GM21723 (cell line): ENCODE measurements at regions not wholly inside any gene's neighbourhood (a gene's known extent, or its start where the extent isn't known, plus 50 kb on each side); places are given as distances from the start of the nearest gene placed in this dataset.

Source experiments
- ATAC-seq: cut with Tn5 transposase; IDR thresholded peaks from one replicate; pipeline ENCODE4 v1.9.1; 2021; ENCODE audit warnings: mild to moderate bottlenecking, moderate library complexity; ENCODE audit not compliant: unreplicated experiment

- ATAC-seq = no peak
These were observed 131.6 kb upstream of the NUDT7 start for GRCh38 chr16:77590707-77591106.

GRCh38 chr16:77591347-77591746 lies 131.0 kb upstream of the NUDT7 start:
- no peak for ATAC-seq

- ATAC-seq = no peak
These were observed 130.3 kb upstream of the NUDT7 start for GRCh38 chr16:77592021-77592420.

- ATAC-seq = no peak
These were observed 128.3 kb upstream of the NUDT7 start for GRCh38 chr16:77594057-77594456.

GRCh38 chr16:77594799-77595596 lies 127.3 kb upstream of the NUDT7 start:
- ATAC-seq = no peak

GRCh38 chr16:77596261-77596660 lies 126.1 kb upstream of the NUDT7 start:
- ATAC-seq = no peak

GRCh38 chr16:77599793-77600415 lies 122.4 kb upstream of the NUDT7 start:
- no peak for ATAC-seq

- ATAC-seq = no peak
These were observed 121.8 kb upstream of the NUDT7 start for GRCh38 chr16:77600555-77600954.

GRCh38 chr16:77603656-77604055 lies 118.7 kb upstream of the NUDT7 start:
- ATAC-seq = no peak

- ATAC-seq = no peak
These were observed 111.8 kb upstream of the NUDT7 start for GRCh38 chr16:77610496-77610895.

- no peak for ATAC-seq
These were observed 110.9 kb upstream of the NUDT7 start for GRCh38 chr16:77611386-77611785.

GRCh38 chr16:77612596-77612995 lies 109.7 kb upstream of the NUDT7 start:
- ATAC-seq = no peak

- ATAC-seq = no peak
These were observed 109.2 kb upstream of the NUDT7 start for GRCh38 chr16:77613095-77613494.

- no peak for ATAC-seq
These were observed 104.8 kb upstream of the NUDT7 start for GRCh38 chr16:77617553-77617952.

- ATAC-seq = no peak
These were observed 104.3 kb upstream of the NUDT7 start for GRCh38 chr16:77617996-77618395.

- no peak for ATAC-seq
These were observed 103.4 kb upstream of the NUDT7 start for GRCh38 chr16:77618951-77619350.

GRCh38 chr16:77624085-77624484 lies 98.2 kb upstream of the NUDT7 start:
- no peak for ATAC-seq

GRCh38 chr16:77636615-77637014 lies 85.7 kb upstream of the NUDT7 start:
- ATAC-seq = no peak

- no peak for ATAC-seq
These were observed 84.4 kb upstream of the NUDT7 start for GRCh38 chr16:77637940-77638339.

GRCh38 chr16:77643176-77643575 lies 79.1 kb upstream of the NUDT7 start:
- no peak for ATAC-seq

- no peak for ATAC-seq
These were observed 76.5 kb upstream of the NUDT7 start for GRCh38 chr16:77645764-77646163.

GRCh38 chr16:77647726-77648125 lies 74.6 kb upstream of the NUDT7 start:
- no peak for ATAC-seq

- no peak for ATAC-seq
These were observed 71.6 kb upstream of the NUDT7 start for GRCh38 chr16:77650761-77651160.
